Common myeloid progenitor, CD34-positive (primary cell): ENCODE measurements at regions not wholly inside any gene's neighbourhood (a gene's known extent, or its start where the extent isn't known, plus 50 kb on each side); places are given as distances from the start of the nearest gene placed in this dataset.

Experiments used
- CTCF ChIA-PET: fragments of 350-600 bp; sonication (Branson Sonifier 250); formaldehyde crosslinking; loops from one replicate; lab custom pipeline; 2021; ENCODE audit warnings: antibody characterized with exemption; lab: Charles Lee
- POLR2A ChIA-PET: fragments of 350-600 bp; sonication (Branson Sonifier 250); formaldehyde crosslinking; loops from one replicate; lab custom pipeline; 2021; ENCODE audit warnings: antibody characterized with exemption; lab: Charles Lee
- DNase-seq, 3 donors: peaks; one replicate each; pipeline versions ENCODE4 v3.0.0 to v3.0.0-alpha.2; 2013
- H3K27ac ChIP-seq, 2 experiments: 1 replicate in 1 of 2; 2 replicates in 1 of 2; pipeline ENCODE4 v1.7.0; 2013; ENCODE audit warnings: inconsistent platforms in 2 of 2, low read length in 2 of 2, mild to moderate bottlenecking in 2 of 2, low read depth in 1 of 2, moderate library complexity in 1 of 2; ENCODE audit not compliant: severe bottlenecking in 2 of 2, insufficient read depth in 1 of 2, poor library complexity in 1 of 2
- H3K27me3 ChIP-seq, 5 experiments: replicated peaks in 2 of 5; 1 replicate in 3 of 5; 2 replicates in 2 of 5; pipeline versions ENCODE4 v1.6.1 to v1.7.0; 2013; ENCODE audit warnings: low read length in 4 of 5, mild to moderate bottlenecking in 2 of 5, moderate library complexity in 2 of 5, inconsistent platforms in 1 of 5; ENCODE audit not compliant: insufficient read depth in 5 of 5, control insufficient read depth in 4 of 5
- H3K36me3 ChIP-seq, 4 experiments: 1 replicate in 2 of 4; 2 replicates in 2 of 4; pipeline versions ENCODE4 v1.6.1 to v1.7.0; 2013; ENCODE audit warnings: low read length in 3 of 4, control low read depth in 1 of 4, mild to moderate bottlenecking in 1 of 4; ENCODE audit not compliant: control insufficient read depth in 4 of 4, insufficient read depth in 4 of 4
- H3K4me1 ChIP-seq, 4 experiments: 1 replicate in 3 of 4; 2 replicates in 1 of 4; pipeline versions ENCODE4 v1.6.1 to v1.7.1; 2013; ENCODE audit warnings: low read length in 3 of 4, mild to moderate bottlenecking in 3 of 4, control low read depth in 1 of 4, inconsistent platforms in 1 of 4, moderate library complexity in 1 of 4; ENCODE audit not compliant: control insufficient read depth in 4 of 4, insufficient read depth in 4 of 4; ENCODE audit errors: control extremely low read depth in 1 of 4
- H3K4me3 ChIP-seq, 7 experiments: 1 replicate in 4 of 7; 2 replicates in 3 of 7; pipeline versions ENCODE4 v1.5.1 to v1.7.0; 2013; ENCODE audit warnings: mild to moderate bottlenecking in 7 of 7, low read length in 6 of 7, moderate library complexity in 6 of 7, inconsistent platforms in 2 of 7, low read depth in 2 of 7, control low read depth in 1 of 7; ENCODE audit not compliant: insufficient read depth in 4 of 7, control insufficient read depth in 1 of 7; ENCODE audit errors: extremely low read depth in 1 of 7
- H3K9me3 ChIP-seq, 5 experiments: 1 replicate in 4 of 5; 2 replicates in 1 of 5; pipeline versions ENCODE4 v1.6.1 to v1.7.1; 2013; ENCODE audit warnings: low read length in 4 of 5, mild to moderate bottlenecking in 2 of 5, inconsistent platforms in 1 of 5, low read depth in 1 of 5, moderate library complexity in 1 of 5; ENCODE audit not compliant: control insufficient read depth in 4 of 5, insufficient read depth in 2 of 5; ENCODE audit errors: control extremely low read depth in 1 of 5
- WGBS: methylation state at CpG from one replicate; pipeline ENCODE4 v1.1.5; 2013; ENCODE audit not compliant: insufficient coverage; 5-methylcytosine and 5-hydroxymethylcytosine counted together

DNA sequence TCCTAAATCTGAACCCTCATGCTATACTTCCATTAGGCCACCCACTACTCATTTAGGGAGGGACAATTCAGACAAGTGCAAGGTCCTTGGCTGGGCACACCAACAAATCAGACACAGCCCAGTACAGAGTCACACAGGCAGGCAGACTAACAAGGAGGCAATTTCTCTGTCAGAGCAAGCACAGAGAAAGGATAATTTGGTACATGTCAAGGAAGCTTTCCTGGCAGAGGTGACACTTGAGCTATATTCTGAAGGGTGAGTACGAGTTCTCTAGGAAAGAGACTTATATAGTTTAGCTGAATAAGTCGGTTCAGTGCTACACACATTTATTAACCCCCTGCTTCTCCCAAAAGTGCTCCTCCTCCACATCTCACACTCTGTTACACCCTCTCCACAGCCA, 455.9 kb downstream of the OMA1 start:
- Histone ChIP-seq H3K4me1 (peaks cover 3 to 9% (median 5%) of the 10 kb centered on the region in 4 experiments), H3K4me3 (peak overlapping the region in 1 of 7 experiments; percentile 13), H3K27me3 (no peaks in the 10 kb centered on the region), H3K27ac (no peak overlapping the region), H3K9me3 (peaks cover 0 to 5% (median 0%) of the 10 kb centered on the region in 5 experiments), H3K36me3 (no peaks in the 10 kb centered on the region)
- WGBS: no CpG with 5 or more reads among the region's 2 CpGs
- ChIA-PET CTCF (interaction anchor here (1.5 kb wide), 1 partner anchor 19 kb away, joined by 4 read pairs; no protein-coding TSS in a partner anchor), POLR2A (no interaction called here)
- DNase-seq: no peak

DNA sequence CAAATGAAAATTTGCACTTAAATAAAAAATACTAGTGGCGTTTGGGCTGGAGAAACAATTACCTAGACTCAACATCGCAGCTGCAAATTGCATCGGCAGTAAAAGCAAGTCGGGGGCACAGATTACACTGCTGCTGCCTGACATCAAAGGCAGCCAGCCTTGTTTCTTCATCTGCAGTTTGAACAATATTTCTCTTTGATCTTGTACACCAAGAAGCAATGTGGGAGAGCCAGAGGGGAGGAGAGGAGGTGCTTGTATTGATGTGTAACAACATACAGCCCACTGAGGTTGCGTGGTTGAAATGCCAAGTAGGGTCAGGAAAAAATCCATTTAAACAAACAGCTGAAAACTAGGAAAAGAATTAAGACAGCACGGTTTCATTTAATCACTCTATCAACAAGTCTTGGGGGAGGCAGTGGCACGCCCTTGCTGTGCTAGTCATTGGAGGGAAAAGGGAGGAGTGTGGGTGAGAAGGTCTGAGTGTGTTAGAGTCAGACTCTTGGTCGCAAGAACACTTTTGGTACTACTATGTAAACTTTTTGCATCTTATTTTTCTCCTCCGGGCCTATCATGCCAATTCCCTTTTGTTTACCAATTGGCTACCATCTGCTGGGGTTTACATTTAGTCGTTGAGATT, 456.5 kb downstream of the OMA1 start:
- ChIA-PET CTCF (interaction anchor here (1.5 kb wide), 1 partner anchor 19 kb away, joined by 4 read pairs; no protein-coding TSS in a partner anchor), POLR2A (no interaction called here)
- Histone ChIP-seq H3K27me3 (no peaks in the 10 kb centered on the region), H3K4me3 (no peak overlapping the region), H3K27ac (no peak overlapping the region), H3K36me3 (no peaks in the 10 kb centered on the region), H3K9me3 (peaks cover 0 to 5% (median 0%) of the 10 kb centered on the region in 5 experiments), H3K4me1 (peaks cover 3 to 9% (median 5%) of the 10 kb centered on the region in 4 experiments)
- WGBS: 98% methylated on average over 9 of the region's 10 CpGs
- no peak for DNase-seq

DNA sequence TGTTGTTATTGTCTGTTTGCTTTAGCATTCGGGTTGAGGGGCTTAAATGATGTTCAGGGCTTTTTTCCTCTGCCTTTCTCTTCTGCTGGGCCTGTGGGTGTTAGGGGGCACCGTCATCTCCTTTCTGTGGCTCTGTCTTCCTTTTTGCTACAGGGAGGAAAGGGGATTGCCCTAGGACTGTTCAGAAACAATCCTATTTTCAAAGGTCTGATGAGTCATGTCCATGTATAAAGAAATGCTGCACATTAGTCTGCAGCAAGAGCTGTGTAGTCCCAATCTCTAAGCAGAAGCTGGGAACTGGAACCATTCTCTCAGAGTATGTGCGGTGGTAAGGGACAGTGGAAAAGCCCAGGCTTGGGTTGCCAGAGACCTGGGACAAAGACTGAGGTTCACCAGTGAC, 462.3 kb downstream of the OMA1 start:
- WGBS: 80% methylated on average over 2 of the region's 3 CpGs
- H3K9me3 ChIP-seq: no peaks in the 10 kb centered on the region
- no peaks in the 10 kb centered on the region for H3K27me3 ChIP-seq
- CTCF ChIA-PET: no interaction called here
- POLR2A ChIA-PET: no interaction called here
- H3K36me3 ChIP-seq: no peaks in the 10 kb centered on the region
- H3K27ac ChIP-seq: no peak overlapping the region
- H3K4me3 ChIP-seq: no peak overlapping the region
- H3K4me1 ChIP-seq: no peaks in the 10 kb centered on the region
- DNase-seq: peak in 2 of 3 donors; percentile 26 to 30

DNA sequence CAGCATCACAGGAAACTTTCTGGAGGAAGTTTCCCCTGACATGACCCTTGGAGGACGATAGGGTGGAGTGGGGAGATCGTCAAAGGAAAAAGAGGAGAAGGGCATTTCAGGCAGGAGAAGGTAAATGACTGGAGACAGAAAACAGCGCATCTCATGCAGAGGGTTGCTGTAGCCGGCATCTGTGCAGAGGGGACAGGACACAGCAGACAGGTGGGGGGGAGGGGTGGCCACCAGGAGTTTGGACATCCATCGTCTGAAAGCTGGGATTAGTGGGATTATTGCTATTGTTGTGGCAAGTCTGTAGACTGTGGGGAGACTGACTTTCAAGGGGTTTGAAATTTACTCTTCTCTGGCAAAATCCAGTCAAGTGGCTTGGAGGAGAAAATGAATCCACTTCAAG, 463.9 kb downstream of the OMA1 start:
- H3K36me3 ChIP-seq: no peaks in the 10 kb centered on the region
- POLR2A ChIA-PET: interaction anchor here (0.6 kb wide), 1 partner anchor 21 kb away, joined by 3 read pairs; no protein-coding TSS in a partner anchor
- no peaks in the 10 kb centered on the region for H3K27me3 ChIP-seq
- H3K4me3 ChIP-seq: no peak overlapping the region
- CTCF ChIA-PET: no interaction called here
- no peaks in the 10 kb centered on the region for H3K9me3 ChIP-seq
- no peaks in the 10 kb centered on the region for H3K4me1 ChIP-seq
- 100% methylated on average over 5 of the region's 5 CpGs for WGBS
- H3K27ac ChIP-seq: no peak overlapping the region
- DNase-seq: no peak

DNA sequence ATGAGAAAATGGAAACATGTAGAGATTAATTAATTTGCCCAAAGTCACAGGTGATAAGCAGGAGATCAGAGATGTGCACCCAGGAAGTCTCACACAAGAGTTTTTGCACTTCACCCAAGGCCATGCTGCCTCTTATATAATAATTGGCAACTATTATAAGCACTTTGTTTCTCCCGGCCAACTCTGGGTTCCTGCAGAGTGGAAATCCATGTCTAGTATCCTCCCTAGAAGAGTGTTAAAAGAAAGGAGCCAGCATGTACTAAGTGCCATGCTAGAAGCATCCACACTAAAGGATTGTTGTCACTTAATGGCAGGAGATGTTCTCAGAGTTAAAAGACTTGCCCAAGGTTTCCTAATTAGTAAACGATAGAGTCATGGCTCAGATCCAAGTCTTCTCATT, 470.3 kb downstream of the OMA1 start:
- ChIA-PET CTCF (interaction anchor here (1.0 to 1.6 kb wide), 2 partner anchors 10 to 30 kb away, joined by 3 to 4 read pairs; no protein-coding TSS in a partner anchor), POLR2A (no interaction called here)
- Histone ChIP-seq H3K27me3 (no peaks in the 10 kb centered on the region), H3K36me3 (no peaks in the 10 kb centered on the region), H3K9me3 (peaks cover 0 to 2% (median 0%) of the 10 kb centered on the region in 5 experiments), H3K4me3 (no peak overlapping the region), H3K4me1 (no peaks in the 10 kb centered on the region), H3K27ac (no peak overlapping the region)
- 77% methylated on average over 2 of the region's 2 CpGs for WGBS
- no peak for DNase-seq

DNA sequence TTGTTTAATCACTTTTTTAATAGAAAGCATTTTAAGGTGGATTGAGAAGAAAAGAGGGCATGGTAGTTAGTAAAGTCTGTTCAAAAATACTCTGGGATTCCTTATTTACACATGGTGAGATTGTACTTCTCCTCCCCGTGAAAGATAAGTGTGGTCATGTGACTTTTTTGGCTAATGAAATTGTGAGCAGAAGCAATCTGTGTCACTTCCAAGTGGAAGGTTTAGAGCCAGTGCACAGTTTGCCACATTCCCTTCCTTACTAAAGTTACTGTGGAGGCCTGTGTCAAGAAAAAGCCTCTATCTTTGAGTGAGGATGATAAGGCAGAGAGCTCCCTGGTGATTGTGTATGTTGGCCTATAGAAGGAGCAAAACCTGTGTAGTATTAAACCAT, 471.3 kb downstream of the OMA1 start:
- no peaks in the 10 kb centered on the region for H3K4me1 ChIP-seq
- ChIA-PET POLR2A (no interaction called here), CTCF (interaction anchor here (0.6 kb wide), 1 partner anchor 72 kb away, joined by 3 read pairs; no protein-coding TSS in a partner anchor)
- H3K9me3 ChIP-seq: peaks cover 0 to 2% (median 0%) of the 10 kb centered on the region in 5 experiments
- no peak overlapping the region for H3K4me3 ChIP-seq
- no peaks in the 10 kb centered on the region for H3K36me3 ChIP-seq
- DNase-seq: no peak
- H3K27me3 ChIP-seq: no peaks in the 10 kb centered on the region
- H3K27ac ChIP-seq: no peak overlapping the region
- WGBS: no CpG with 5 or more reads among the region's 1 CpG

DNA sequence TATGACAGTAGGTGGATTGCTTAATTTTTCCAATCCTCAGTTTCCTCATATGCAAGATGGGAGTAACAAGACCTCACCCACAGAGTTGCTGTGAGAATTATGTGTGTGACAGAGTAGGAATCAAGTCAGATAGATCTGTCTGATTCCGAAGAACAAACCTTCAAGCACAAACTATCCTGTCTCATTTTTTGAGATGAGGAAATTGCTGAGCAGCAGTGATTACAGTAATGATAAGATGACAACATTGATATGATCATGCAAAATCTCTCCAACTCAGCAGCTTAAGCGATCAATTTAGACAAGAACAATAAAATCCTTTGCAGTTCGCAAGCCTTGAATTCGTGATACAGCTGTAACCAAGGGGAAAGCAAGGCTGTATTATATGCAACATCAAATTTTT, 474.1 kb downstream of the OMA1 start:
- Histone ChIP-seq H3K27ac (no peak overlapping the region), H3K4me1 (no peaks in the 10 kb centered on the region), H3K27me3 (no peaks in the 10 kb centered on the region), H3K4me3 (no peak overlapping the region), H3K36me3 (no peaks in the 10 kb centered on the region), H3K9me3 (peaks cover 0 to 2% (median 0%) of the 10 kb centered on the region in 5 experiments)
- no peak for DNase-seq
- ChIA-PET CTCF (no interaction called here), POLR2A (no interaction called here)
- WGBS: no CpG with 5 or more reads among the region's 4 CpGs
